GM19324 (cell line): ENCODE measurements at regions not wholly inside any gene's neighbourhood (a gene's known extent, or its start where the extent isn't known, plus 50 kb on each side); places are given as distances from the start of the nearest gene placed in this dataset.

ENCODE experiments used
- ATAC-seq: cut with Tn5 transposase; IDR thresholded peaks from one replicate; pipeline ENCODE4 v1.9.1; 2021; ENCODE audit warnings: mild to moderate bottlenecking, moderate library complexity; ENCODE audit not compliant: unreplicated experiment, low FRiP score

DNA sequence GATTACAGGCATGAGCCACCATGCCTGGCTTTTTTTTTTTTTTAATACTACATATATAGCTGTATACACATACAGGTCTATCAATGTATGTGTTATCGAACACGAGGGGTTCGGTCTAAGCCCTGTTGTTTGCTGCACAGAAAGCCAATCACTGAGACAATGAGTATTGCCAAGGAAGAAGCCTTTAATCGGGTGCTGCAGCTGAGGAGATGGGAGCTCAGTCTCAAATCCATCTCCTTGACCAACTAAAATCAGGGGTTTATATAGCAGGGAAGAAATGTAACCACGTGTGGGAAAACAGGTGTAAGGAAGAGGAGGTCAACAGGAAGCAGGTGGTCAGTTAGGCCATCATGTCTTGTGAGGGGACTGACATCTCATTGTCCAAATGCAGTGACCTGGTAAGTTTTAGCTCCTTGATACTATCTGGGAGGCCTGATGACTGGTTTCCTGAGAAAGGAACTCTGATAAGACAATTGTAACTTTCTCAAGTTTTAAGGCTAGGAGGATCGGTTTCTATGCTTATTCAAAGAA lies 80.9 kb upstream of the MAP1LC3B2 start:
- no peak for ATAC-seq

DNA sequence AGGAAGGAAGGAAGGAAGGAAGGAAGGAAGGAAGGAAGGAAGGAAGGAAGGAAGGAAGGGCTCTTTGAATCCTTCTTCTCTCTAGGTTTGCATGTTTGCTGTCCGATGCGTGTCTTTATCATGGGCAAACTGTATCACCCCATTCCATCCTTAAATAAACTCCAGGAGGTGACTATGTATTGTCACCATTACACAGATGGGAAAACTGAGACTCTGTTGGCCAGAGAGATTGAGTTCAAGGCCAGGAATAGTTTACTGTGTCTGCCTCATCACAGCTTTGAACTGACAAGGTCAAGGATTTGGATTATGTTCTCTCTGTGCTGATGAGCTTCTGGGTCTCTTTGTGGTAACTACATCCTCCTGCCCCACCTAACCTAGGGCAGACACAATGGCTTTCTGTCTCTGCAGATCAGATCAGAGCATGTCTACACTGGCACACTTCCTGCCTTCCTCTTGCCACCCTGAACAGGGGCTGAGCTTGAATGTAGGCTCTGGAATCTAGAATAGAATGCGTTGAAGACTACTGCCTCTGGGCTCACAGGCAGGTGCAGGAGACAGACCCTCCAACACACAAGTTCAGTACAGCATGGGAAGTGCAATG lies 78.9 kb upstream of the MAP1LC3B2 start:
- ATAC-seq: no peak

DNA sequence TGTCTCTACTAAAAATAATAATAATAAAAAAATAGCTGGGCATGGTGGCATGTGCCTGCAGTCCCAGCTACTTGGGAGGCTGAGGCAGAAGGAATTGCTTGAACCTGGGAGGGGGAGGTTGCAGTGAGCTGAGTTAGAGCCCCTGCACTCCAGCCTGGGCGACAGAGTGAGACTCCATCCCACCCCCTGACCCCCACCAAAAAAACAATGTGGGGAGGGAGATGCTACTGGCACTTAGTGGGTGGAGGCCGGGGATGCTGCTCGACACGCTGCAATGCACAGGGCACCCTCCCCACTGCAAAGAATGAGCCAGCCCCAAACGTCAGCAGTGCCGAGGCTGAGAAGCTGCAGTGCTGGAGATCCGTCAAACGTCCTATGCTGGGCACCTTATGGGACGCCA lies 77.5 kb upstream of the MAP1LC3B2 start:
- ATAC-seq: no peak

DNA sequence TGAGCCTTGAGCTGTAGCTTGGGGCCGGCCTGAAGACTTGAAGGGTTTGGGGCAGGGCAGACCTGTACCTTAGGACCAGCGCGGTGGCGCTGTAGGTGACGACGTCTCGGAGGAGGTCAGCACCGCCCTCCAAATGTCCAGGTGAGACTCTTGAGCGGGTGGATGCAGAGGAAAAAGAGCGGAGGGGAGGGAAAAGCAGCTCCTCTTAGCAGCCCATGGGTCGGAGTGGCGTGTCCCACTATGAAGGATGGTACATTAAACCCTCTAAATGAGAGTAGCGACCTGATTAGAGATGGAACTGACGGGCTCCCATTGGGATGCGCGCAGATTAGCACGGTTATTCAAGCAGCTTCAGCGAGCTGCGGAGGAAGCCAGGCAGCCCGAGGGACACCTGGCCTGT lies 77.0 kb upstream of the MAP1LC3B2 start:
- ATAC-seq: no peak

DNA sequence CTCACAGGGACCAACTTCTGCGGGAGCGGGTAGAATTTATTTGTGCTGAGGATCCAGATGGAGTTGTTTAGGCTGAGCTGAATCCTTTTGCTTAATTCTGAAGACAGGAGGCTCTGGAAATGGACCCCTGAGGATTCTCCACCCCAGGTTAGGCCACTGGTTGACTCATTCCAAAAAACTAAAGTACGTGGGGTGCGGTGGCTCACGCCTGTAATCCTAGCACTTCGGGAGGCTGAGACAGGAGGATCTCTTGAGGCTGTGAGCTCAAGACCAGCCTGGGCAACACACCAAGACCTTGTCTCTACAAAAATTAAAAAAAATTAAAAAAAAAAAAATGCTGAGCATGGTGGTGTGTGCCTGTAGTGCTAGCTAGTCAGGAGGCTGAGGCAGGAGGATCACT lies 76.3 kb upstream of the MAP1LC3B2 start:
- ATAC-seq: no peak

DNA sequence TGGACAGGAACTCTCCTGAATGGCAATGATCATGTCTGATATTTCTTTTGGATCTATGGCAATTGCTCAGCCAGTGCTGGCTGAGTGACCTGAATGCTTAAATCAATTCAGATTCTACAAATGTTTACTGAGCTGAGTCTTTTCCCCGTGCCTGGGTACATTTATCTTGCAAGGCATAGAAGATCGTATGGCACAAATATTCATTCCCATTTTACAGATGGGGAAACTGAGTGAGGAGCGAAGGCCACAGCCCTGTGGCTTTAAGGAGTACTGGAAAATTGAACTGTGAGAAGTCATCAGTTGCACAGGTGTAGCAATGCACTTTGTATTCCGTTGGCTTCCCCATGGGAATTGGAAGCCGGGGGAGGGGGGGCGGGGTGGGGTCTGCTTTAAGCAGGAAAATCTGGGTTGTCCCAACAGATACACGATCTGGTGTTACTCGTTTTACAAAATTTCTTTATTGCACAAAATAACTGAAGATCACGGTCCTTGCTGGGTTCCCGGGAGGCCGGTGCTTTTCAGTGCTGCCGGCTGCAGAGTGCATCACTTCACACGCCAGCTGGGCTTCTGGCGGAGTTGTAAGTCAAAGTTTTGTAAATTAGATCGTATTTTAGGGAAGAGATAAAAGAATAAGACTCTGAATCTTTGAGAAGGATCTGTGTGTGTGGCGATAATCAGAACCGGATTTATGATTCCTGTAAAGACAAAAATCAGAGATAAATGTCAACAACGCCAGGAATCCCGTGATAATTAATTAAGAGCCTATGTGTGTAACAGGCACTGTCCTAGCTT lies 75.0 kb upstream of the MAP1LC3B2 start:
- ATAC-seq: no peak

DNA sequence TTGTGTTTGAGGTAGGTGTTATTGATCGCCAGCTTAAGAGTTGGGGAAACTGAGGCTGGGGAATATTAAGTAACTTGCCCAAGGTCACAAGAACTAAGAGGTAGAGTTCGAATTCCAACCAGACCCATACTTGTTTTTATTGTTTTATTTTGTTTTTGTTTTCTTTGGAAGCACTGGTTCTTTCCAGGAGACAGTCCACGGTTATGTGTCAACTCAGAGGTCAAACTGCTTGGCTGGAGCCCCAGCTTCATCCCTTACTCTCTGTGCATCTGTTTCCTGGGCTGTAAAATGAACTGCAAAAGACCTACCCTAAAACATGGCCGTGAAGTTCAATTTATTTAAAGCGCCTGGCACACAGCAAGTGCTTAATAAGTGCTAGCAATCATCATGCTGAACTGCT lies 74.4 kb upstream of the MAP1LC3B2 start:
- ATAC-seq: no peak

DNA sequence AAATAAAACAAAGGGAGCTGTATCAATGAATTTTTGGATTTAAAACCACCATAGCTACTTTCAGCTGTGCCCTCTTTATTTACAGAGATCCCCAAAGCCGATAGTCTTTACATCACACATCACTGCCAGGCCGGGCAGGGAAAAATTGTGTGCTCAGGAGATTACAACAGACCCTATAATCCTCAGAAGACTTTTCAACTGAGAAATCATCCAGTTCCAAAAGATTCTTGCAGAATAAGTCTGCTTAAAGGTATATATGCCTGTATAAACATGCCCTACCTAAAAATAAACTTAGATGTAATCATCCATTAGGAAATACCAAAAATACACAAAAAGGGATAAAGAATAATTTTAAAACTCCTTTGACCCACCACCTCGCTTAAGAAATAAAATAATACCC lies 70.1 kb upstream of the MAP1LC3B2 start:
- no peak for ATAC-seq

DNA sequence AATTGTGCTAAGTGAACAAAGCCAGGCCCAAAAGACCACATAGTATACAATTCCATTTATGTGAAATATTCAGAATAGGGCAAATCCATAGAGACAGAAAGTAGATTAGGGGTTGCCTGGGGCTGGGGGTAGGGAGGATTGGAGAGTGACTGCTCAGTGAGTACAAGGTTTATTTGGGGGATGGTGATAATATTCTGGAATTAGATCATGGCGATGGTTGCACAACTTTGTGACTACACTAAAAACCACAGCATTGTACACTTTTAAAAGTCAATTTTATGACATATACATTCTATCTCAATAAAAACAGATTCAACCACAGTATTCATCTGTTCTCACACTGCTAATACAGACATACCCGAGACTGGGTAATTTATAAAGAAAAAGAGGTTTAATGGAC lies 68.7 kb upstream of the MAP1LC3B2 start:
- no peak for ATAC-seq

DNA sequence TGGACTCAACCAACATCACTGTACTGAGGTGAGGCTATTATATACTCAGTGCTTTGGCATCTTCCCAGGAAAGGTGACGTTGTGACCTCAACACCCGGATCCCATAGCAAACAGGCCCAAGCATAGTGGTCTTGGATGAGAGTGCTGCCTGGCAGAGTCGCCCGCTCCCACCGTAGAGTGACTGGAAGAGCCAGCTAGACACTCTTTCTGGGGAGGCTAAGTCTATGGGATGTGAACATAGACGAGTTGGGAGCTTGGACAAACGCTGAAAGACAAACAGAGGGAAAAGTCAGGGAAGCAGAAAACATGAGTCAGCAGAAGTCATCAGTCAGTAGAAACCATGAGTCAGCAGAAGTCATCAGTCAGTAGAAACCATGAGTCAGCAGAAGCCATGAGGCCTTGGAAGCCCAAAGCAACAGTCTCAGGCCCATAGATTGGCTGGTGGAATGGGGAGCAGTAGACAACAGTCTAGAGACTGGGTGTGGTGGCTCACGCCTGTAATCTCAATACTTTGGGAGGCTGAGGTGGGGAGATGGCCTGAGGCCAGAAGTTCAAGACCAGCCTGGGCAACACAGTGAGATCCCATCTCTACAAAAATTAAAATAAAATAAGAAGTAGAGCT lies 66.4 kb upstream of the MAP1LC3B2 start:
- ATAC-seq: no peak

DNA sequence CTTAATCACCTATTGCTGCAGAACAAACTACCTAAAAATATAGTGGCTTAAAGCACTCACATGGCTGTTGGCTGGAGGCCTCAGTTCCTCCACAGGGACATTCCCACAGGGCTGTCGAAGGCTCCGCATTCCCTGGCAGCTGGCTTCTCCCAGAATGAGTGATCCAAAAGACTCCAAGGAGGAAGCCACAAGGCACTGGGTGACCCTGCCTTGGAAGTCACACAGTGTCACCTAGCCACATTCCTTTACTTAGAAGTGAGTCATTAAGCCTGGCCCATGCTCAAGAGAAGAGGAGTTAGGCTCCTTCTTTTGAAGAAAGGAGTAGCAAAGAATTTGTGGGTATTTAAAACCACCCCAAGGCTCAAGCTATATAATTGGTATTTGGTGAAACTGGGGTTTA lies 63.9 kb upstream of the MAP1LC3B2 start:
- ATAC-seq: no peak

DNA sequence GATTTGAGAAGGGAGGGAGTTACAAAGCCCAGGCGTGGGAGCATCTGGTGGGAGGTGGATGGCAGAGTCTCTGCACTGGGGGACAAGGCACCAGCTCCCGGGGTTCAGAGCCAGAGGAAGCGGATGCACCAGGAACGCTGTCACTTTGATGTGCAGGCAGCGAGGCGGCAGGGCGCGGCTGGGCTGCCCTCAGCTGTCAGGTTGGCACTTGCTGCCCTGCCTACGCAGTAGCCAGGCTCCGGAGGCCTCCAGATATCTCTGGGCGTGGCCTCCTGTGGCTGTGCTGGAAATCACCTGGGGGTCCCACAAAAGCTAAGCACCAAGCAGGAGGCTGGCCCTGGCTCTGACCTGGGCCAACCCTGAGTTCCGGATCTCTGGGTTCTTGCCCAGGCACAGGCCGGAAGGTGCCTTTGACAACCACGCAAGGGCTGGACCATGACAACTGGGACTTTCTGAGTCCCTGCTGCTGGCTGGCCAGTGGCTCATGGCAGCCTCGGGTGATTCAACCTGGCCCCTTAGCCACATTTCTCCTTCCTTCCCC lies 62.1 kb upstream of the MAP1LC3B2 start:
- ATAC-seq: no peak

DNA sequence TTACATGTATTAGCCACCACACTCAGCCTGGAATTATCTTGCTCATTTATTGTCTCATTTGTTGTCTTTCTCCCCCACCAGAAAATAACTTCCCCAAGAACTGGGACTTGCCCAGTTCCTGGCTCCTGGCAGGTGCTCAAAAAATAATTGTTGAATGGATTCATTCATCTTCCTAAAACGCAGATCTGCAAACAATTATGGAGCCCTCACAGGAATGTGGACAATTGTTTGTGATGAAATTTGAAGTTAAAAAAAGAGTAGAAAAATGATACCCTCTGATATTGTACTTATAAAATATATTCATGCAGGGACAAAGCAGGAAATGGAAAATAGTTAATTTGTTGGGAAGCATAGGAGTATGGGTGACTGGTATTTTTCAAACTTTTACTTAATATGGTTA lies 60.7 kb upstream of the MAP1LC3B2 start:
- ATAC-seq: no peak

DNA sequence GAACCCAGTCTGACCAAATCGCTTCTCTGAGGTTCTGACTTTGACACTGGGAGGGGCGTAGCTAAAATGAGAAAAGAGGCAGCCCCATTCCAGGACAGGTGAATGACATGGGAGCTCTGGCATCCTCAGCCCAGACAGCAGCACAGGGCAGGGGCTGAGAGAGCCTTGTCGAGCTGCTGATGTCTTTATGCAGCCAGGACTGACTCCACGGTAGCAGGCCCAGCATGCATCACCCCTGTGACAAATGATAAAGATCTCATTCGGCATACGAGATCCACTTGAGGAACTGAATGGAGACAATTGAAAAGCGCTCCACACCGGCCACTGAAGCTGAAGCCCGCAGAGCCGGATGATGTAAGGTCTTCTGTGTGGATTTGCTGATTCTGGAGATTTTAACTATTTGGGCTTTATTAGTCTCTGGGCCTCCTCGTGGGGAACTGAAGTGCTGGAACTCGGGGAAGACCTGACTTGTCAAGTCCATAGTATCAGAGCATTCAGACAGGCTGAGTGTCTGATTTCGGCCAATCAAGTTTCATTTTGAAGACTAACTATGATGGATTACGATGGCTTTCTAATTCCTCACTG lies 56.9 kb upstream of the MAP1LC3B2 start:
- ATAC-seq: no peak

DNA sequence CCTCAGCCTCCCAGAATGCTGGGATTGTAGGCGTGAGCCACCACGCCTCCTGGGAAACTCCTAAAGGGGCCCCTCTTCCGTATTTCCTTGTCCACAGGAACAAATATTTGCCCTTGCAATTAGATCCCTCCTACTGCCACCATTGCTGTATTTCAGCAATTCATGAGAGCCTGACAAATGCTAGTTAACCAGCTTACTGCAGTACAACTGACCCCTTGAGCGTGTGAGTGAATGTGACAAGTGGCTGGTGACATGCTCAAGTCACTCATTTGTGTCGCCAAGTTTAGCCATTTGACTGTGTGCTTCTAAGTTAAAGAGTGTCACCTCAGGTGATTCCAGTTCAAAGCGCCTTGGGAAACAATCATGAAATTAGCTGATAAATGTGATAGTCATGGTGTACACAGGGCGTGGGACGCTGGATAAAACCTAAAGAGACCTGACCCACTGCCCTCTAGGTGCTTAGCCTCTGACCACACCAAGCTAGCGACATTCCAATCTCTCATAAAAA lies 56.1 kb upstream of the MAP1LC3B2 start:
- ATAC-seq: no peak

DNA sequence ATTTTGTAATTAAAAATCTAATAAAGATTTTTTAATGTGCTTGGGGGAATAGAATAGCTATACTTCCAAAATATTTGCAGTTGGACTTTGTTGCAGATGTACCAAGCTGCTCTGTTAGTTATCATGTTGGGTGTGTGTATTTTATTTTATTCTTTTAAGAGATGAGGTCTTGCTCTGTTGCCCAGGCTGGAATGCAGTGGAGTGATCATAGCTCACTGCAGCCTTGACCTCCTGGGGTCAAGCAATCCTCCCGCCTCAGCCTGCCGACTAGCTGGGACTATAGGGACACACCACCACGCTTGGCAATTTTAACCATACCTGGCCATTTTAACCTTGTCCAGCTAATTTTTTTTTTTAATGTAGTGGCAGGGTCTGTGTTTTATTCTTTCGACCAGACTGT lies 54.7 kb upstream of the MAP1LC3B2 start:
- no peak for ATAC-seq

DNA sequence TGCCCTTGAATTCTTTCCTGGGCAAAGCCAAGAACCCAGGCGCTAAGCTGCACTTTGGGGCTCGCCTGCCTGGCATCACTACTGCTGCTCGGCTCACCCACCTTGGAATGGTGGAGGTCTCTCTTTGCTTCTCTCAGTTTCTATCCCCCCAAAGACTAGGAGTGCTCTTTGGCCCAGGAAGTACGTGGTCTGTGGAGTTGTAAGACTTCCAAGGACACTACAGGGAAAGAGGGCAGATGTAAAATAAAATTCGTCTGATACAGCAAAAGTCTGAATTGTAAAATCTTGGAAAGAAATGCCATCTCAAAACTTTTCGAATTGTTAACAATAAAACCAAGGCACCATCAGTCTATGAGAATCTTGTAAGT lies 52.5 kb upstream of the MAP1LC3B2 start:
- no peak for ATAC-seq

DNA sequence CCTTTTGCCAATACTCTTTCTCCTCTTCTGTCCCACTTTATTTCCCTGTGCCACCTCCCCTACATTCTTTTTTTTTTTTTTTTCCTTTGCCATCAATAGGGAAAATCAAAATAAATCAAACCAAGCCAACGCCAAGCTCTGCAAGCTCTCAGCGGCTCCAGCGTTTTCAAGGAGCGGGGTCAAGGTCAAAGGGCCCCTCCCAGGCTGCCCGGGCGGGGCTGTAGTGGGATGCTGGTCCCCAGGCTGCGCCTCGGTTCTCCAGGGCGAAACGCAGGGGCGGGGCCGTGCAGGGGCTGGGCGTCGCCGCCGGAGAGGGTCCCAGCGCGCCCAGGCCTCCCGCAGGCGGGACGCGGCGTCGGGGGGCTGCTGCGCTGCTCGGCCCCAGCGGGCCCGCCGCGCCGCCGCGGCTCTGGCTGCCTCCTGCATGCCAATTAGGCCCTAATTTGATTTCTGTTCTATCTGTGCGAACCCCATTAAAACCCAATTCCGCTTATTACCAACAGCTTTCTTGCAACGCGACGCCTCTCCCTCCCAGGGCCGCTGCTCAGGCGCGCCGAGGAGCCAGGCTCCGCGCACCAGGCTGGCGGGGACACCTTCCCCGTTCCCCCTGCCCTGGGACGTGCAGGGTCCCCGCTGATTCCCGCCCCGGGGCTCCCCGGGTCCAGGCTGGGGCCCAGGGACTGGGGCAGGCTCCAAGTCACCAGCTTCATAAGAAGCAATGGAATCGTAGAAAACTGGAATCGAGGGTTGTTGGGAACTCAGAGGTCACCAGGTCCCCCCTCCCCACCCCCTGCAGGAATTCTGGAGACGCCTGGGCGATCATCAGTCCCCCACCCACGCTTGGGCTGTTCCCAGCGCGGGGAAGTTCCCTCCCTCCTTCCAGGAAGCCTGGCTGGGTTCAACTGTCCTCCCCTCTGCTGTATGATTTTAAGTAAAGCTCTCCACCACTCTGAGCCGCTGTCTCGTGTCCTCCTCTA lies 50.7 kb upstream of the MAP1LC3B2 start:
- no peak for ATAC-seq
